HG03457 (cell line): ENCODE measurements at regions not wholly inside any gene's neighbourhood (a gene's known extent, or its start where the extent isn't known, plus 50 kb on each side); places are given as distances from the start of the nearest gene placed in this dataset.

Experiments used
- ATAC-seq: cut with Tn5 transposase; IDR thresholded peaks from one replicate; pipeline ENCODE4 v1.9.1; 2021; ENCODE audit warnings: moderate number of reproducible peaks; ENCODE audit not compliant: unreplicated experiment

DNA sequence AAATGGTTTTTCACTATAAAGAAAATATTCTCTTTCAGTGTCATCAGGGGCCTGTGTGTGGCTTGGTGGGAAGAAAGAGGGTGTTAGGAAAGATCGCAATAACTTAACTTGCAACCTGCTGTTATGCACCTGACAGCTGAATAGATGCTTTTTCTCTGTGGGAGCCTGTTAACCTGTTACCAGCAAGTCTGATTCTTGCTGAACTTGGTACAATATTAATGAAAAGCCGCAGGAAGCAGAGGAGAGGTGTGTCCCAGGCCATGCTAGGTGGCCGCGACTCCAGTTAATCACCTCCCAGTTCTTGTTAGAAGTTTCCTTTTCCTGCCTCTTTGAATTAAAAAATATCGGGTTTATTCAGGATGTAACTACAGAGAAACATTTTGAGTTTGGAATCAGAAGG is 494.8 kb upstream of the AGA start:
- no peak for ATAC-seq

DNA sequence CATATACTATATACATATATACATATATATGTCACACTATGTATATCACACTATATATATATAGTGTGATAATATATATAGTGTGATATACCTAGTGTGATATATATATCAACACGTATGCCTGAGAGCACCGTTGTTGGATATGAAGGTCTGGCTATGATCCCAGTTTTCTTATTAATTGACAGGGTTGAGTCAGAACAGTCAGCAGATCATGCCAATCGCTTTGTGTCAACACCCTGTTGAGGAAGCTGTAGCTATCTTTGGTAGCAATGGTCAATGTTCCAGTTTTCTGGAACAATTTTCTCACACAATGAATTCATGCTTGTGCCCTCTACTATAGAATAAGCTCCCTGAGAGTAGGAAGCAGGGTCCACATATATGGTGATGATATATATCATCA is 496.0 kb upstream of the AGA start:
- no peak for ATAC-seq

DNA sequence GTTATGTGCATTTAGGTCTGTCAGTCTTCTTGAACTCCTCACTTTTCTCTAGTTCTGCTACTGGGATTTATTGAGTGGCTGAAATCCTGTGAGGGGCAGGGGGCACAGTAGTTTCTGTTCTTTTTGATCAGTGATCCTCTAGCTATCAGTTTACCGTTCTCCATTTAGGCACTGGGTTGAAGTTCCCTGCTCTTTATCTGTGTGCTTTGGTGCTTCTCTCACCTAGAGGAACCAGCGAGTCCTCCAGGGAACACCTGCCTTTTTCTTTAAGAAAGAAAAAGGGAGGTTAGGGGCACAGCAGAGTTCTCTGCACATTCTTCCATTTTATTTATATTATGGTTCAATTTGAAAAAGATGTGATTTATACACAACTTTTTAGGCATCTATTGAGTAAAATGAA is 503.0 kb upstream of the AGA start:
- ATAC-seq = no peak

DNA sequence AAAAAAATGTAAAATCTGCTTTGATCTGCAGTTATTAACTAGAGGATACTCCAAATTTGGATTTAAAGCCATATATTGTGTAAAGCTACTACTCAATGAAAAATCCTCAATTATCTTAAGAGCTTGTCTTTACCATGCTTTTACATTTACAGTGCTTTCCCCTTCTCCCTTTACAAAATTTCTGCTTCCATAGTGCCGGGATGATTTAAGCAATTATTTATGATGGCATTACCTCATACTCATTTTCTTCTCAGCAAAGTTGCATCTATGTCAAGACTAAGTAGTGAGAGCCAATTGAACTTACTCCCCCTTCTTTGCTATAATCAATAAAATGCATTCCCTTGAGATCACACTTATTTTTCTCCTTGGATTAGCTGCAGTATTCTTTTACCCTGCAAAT is 505.4 kb upstream of the AGA start:
- ATAC-seq = no peak

DNA sequence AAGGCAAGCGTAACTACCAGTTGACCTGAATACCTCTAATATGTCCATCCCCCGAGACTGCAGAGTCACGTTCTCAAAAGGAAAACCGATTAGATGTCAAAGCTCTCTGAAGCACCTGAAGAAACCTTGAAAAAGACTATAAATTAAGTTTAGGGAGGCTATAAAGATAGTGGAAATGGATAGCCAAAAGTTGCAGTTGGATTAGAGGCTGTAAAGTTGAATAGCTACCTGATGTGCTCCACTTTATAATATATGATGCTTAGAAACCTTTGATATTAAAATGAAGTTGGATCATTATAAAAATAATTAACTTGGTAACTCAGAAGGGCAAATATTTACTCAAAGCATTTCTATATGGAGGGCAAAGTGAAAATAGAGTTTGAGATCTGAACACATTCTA is 506.6 kb upstream of the AGA start:
- ATAC-seq = no peak

DNA sequence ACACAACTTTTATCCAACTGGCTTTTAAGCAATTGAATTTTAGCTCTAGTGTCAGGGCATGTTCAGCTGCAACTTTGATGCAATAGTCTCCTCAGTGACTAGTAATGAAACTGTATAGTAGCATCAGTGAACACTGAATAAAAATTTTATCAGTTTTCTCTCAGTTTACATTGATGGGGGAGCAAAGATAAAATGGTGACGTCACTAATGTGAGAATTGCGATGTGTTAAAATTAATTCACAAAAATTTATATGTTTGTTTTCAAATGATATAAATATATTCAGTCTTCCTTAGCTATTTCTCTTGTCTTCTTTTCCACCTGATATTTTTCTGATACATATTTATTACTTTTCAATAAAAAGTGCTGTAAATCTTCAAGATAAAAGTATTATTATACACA is 508.8 kb upstream of the AGA start:
- ATAC-seq = no peak

DNA sequence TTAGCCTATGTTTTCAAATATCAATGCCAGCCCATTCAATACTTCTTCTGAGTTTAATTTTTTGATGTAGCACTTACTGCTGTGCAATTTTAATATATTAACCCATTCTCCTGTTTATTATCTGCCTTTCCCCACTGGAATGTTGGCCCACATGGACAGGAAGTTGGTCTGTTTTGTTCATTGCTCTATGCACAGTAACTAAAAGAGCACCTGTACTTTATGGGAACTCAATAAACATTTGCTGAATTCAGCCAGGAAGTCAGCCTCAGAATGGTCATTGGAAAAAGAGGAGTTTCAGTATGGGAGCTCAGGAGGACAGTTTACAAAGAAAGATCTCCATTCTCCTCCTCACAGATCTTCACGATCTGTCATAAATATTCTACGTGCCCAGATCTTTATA is 510.5 kb upstream of the AGA start:
- ATAC-seq = no peak

DNA sequence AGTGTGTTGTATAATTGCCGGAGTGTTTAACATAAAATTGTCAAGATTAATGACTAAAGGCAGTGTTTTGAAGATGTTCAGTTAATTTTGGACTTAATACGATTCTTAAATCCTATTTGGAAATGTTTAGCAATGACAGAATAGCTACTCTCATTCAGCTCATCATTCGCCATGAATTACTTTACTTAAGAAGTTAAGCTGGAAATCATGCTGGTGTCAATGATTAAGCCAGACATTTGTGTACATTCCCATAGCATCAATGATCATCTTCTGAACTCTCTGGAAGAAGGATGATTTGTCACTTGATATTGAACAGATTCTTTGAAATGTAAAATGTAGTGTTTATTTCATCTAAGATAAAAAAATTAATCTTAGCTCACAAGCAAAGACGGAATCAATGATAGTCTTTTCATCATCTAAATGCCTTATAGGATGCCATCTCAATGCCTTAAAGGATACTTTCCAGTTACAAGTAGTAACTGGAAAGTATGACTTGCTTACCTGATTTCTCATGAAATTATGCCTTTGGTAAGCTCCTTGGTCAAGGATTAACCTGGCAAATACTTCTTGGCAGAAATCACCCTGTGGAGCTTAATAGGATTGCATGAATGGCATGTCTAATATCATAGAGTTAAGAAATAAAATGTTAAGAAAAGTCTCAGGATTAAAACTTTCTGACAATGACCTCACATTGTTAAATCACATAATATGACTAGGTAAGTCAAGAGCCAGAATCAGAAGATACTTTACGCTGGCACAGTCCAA is 515.5 kb upstream of the AGA start:
- no peak for ATAC-seq

DNA sequence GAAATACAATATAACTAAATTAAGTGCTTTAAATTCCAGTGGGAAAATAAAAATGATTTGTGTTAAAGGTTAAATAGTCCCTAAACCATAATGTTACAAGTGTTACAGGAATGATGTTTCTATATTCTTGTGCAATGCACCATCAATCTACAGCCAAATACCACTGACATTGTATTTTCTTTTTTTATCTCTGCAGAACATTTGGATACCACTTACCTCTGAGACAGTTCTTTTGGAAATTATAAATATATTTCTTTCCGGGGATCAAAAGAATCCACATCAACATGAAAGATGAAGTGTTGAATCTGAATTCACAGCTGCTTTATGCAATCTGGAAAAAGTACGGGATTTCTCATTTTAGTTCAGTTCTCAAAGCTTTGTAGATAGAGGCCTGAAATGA is 518.3 kb upstream of the AGA start:
- ATAC-seq = no peak

DNA sequence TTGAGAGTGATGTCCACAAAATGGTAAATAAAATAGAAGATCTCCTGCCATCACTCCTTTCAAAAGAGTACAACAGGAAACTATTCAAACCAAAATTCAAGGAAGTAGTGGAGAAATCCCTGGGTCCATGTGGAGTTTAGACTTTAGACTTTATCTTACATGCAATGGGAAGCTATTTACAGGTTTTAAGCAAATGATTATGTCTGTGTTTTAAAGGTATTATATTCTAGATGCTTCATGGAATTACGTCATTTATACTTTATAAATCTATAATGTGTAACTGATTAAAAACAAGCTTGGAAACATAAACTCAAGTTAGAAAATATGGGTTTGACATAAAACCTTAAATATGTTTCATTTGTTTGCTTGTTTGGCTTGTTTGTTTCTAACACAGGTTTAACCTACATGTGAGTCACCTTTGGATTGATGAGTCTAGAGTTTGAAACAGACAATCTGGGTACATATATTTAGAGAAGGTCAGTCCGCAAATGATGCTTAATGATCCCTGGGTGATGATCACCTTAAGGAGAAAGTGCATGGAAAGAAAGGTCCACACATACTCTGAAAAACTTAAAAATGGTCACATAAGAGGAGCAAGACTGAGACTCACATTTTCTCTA is 519.6 kb upstream of the AGA start:
- no peak for ATAC-seq

DNA sequence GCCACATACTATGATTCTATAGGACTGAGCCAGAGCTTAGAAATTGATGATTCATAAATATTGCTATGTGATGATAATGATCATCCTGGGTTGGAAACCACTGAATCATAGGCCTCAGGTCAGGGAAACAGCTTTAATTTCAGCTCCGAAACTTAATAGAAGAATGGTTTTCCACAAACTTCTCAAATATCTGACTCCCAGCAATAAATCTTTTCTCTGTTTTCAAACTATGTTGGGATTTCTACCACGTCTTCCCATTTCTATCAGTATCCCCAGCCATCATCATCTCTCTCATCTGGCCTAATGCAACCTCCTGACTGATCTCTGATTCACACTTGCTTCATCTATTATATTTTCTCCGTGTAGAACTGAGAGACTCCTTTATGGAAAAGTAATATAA is 521.8 kb upstream of the AGA start:
- no peak for ATAC-seq

DNA sequence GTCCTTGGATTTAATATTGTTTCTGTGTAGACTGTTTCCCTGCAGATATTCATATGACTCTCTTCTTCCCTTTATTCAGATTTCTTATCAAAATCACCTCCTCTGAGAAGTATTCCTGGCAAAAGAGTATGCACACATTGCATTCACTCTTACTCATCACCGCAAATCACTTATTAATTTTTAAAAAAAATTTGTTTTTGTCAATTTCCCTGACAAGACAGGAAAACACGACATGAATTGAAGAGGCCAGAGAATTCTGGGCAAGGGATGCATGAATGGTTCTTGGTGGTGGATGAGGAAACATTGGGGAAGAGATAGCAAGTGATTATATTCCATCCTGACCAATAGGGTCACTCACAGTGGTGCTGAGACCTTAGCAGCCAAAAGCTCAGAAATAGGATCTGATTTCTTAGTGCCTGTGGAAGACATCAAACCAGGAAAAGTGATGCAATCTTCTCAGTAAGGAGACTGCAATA is 522.5 kb upstream of the AGA start:
- ATAC-seq = no peak

DNA sequence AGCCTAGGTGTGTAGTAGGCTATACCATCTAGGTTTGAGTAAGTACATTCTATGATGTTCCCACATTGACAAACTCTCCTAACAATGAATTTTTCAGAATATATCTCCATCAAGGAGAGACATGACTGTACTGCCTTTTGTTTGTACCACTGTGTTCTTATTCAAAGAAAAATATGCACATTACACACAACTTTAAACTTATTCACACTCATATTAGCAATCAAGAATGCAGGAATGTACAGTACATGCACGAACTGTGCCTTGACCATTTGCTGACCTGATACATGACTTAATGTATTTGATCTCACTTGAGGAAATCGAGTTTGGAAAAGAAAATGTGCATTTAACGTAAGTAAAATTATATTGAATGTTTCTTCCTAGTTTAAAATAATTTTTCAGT is 525.1 kb upstream of the AGA start:
- ATAC-seq = no peak

DNA sequence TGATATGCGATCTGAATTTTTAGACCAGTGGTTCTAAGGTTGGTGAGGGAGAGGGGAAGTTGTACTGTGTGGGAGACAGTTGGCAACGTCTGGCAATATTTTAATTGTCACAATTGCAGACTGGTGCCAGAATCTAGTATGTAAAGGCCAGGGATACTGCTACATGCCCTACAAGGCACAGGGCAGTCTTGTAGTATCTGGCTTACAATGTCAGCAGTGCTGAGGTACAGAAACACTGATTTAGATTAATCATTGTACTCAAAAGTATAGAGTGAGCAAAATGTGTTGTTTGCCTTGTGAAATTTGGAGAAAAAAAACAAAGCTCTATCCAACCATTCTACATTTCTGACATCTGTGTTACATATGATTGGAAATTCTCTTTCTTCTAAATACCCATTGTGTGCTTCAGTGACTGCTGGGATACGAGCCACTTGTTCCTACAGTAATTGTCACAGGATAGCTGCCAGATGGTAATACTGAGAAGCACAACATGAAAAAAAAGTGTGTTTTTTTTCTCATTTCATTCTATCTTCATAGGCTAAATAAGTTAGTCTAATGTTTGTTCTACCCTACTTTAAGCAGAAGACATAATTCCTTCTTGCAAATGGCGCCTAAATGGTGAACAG is 526.7 kb upstream of the AGA start:
- ATAC-seq = no peak

DNA sequence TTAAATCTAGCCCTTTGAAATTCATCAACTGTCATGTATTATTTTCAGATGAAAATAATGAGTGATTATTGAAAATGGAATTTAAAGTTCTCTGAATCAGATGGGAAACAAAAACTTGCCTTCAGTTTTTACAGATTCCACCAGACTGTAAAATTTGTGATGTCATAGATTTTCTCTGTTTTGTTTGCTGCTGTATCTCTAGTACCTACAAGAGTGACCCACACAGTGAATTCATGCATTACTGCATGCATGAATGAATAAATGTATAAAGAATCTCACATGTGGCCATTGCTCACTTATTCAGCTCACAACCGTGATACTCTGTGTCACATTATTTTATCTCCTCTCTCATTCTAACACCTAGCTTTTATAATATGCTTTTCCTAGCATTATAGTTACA is 532.2 kb upstream of the AGA start:
- ATAC-seq = no peak

DNA sequence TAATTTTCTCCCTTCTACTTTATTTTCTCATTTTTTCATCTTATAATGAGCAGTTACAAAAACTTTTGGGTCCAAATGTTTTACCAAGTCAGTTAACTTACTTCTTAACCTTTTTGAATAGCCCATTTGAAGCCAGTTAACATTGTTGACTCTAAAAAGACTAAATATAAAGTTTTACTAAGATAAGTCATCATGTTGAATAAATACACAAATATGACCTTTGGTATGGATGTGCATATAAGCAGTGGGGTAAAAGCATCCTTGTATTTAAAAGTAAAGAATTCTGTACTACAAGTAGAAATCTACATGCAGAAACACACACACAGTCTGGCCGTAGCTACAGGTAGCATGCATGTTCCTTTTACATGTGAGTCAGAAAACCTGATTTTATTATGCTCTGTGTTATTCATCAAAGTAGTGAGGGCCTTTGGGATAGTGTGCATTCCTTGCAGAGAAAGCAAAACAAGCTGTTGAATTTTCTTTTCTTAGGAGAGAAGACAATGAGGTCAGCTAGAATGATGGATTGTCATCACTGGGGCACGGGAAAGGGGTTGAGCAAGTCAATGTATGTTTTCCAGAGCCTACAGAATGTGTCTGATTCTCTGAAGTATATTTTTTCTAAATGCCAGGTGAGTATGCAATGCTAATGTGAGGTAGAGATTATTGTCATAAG is 533.2 kb upstream of the AGA start:
- ATAC-seq = no peak

DNA sequence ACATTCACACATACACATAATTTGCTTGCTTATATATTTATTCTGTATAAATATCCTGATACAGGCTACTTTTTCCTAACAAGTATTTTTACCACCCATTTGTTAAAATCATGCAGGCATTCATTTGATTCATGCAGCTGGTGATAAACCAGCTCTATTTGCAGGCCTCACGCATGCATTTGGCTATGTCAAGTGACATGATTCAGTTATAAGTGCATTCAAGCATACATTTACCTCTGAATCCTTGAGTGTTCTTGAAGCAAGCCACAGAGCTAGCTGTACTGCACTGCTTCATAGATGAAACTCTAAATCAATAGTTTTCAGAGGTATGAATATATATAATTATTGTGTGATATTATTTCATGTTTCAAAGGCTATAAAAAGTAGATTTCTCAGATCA is 544.0 kb upstream of the AGA start:
- no peak for ATAC-seq

DNA sequence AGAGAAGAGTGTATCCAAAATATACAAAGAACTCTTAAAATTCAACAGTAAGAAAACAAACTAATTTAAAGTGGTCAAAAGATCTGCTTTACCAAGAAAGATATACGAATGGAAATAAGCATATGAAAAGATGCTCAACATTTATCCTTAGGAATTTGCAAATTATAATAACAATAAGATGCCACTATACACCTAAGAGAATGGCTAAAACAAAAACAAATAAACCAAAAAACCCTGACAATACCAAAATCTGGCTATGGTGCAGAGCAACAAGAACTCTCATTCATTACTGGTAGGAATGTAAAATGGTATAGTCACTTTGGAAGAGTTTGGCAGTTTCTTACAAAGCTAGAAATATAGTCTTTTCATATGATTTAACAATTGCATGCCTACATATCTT is 545.7 kb upstream of the AGA start:
- ATAC-seq = no peak

DNA sequence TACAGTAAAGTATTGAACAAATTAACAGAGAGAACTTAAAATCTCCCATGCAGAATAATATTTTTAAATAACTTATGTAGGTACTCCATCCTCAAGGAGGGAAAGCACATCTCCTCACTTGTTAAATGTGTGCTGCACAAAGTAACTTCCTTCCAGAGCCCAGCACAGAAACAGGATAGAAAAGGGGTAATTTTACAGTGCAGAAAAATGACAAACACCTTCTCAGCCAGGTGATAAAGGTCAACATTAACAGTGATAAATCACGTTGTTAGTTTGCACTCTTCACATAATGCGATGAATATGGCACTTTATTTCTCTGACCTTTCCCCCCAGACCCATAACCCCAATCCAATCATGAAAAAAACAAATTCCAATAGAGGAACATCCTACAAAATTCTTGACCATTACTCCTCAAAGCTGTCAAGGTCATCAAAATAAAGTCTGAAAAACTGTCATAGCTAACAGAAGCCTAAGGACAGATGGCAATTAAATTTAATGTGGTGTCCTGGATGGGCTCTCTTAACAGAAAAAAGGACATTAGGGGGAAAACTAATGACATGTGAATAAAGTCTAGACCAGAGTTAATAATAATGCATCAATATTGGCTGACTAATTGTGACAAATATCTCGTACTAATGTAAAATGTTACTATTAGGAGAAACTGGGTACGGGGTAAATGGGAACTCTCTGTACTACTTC is 547.4 kb upstream of the AGA start:
- ATAC-seq = no peak

DNA sequence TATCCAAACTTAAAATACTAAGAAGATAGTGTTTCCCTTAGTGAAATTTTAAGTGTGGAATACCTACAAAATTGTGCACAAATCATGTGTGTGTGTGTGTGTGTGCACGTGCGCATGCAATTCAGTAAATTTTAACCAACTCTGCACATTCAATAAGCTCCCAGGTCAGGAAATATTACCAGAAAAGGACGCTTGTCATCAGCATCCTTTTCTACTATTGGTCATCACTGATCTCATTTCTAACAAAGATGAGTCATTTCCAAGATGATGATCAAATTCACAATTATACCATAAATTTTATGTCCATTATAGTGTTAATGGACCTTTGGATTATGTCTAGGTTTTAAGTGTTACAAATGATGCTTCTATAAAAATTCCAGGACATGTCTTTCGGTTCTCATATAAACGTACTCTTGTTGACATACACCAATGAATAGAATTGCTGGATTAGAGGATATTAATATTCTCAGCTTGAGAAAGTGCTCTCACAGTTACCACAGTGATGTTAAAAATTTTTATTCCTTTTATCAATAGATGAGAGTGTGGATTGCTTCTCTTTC is 560.9 kb upstream of the AGA start:
- ATAC-seq = no peak

DNA sequence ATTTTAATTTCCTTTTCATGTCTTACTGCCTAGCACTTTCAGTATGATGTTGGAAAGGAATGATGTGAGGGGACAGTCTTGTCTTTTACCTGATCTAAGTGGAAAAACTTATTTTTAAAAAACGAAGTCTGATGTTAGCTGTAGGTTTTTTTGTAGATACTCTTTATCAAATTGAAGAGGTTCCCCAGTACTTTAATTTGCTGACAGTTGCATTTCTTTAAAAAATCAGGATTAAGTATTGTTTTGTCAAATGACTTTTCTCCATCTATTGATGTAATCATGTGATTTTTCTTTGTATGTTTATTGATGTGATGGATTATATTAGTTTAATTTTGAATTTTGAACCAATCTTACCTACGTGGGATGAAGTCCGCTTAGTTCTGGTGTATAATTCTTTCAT is 568.4 kb upstream of the AGA start:
- no peak for ATAC-seq
